K562 (cell line): ENCODE measurements at regions not wholly inside any gene's neighbourhood (a gene's known extent, or its start where the extent isn't known, plus 50 kb on each side); places are given as distances from the start of the nearest gene placed in this dataset.

Experiments
- ELF1 ChIP-seq: fragments of 200-800 bp; sonication (Bioruptor generic); IDR thresholded peaks from 2 replicates; pipeline ENCODE4 v1.6.1; 2016; ENCODE audit warnings: missing genetic modification characterization, missing compliant biosample characterization
- FOXJ2 ChIP-seq: fragments of 200-800 bp; sonication (Bioruptor generic); IDR thresholded peaks from 2 replicates; pipeline ENCODE4 v1.6.1; 2016; ENCODE audit warnings: missing genetic modification characterization, missing compliant biosample characterization
- MYNN ChIP-seq, 2 experiments: sonication (generic); formaldehyde crosslinking in 1 of 2; IDR thresholded peaks; 2 replicates each; pipeline versions ENCODE4 v1.5.0 to v1.6.1; 2016 to 2020; ENCODE audit warnings: antibody characterized with exemption in 1 of 2, missing genetic modification reagents in 1 of 2
- RAD51 ChIP-seq: fragments of 450-650 bp; IDR thresholded peaks from 2 replicates; pipeline ENCODE4 v1.7.1; 2016; ENCODE audit warnings: low read depth, mild to moderate bottlenecking, borderline replicate concordance
- RBM22 ChIP-seq: fragments of 200-400 bp; formaldehyde crosslinking; IDR thresholded peaks from 2 replicates; pipeline ENCODE4 v1.6.1; 2018; ENCODE audit warnings: low read length, low read depth; ENCODE audit not compliant: poor library complexity, severe bottlenecking
- RREB1 ChIP-seq: fragments of 250-450 bp; sonication (Bioruptor Pico); IDR thresholded peaks from 2 replicates; pipeline ENCODE4 v1.4.0; 2020
- SIN3B ChIP-seq: fragments of 450-650 bp; IDR thresholded peaks from 2 replicates; pipeline ENCODE4 v1.6.1; 2017; ENCODE audit warnings: low read depth, mild to moderate bottlenecking, moderate library complexity
- SRSF3 ChIP-seq: fragments of 200-400 bp; formaldehyde crosslinking; IDR thresholded peaks from 2 replicates; pipeline ENCODE4 v1.6.1; 2016; ENCODE audit warnings: mild to moderate bottlenecking, low read length, moderate library complexity; ENCODE audit not compliant: insufficient read depth
- TCF3 ChIP-seq: sonication (generic); formaldehyde crosslinking; IDR thresholded peaks from 2 replicates; pipeline ENCODE4 v1.4.0; 2020; ENCODE audit warnings: mild to moderate bottlenecking, missing genetic modification reagents
- TOE1 ChIP-seq, 2 experiments: fragments of 450-650 bp in 1 of 2; sonication (generic) in 1 of 2; formaldehyde crosslinking in 1 of 2; IDR thresholded peaks; 2 replicates each; pipeline versions ENCODE4 v1.7.1 to v1.8.0; 2016 to 2022; ENCODE audit warnings: borderline replicate concordance in 2 of 2, mild to moderate bottlenecking in 2 of 2, antibody characterized with exemption in 1 of 2, inconsistent platforms in 1 of 2, low read depth in 1 of 2, missing genetic modification reagents in 1 of 2, moderate library complexity in 1 of 2
- ZBTB7A ChIP-seq: IDR thresholded peaks from 2 replicates; pipeline ENCODE4 v1.6.1; 2011; ENCODE audit warnings: low read depth, mild to moderate bottlenecking, low read length, moderate library complexity, borderline replicate concordance; ENCODE audit not compliant: control insufficient read depth
- ZNF766 ChIP-seq: fragments of 200-800 bp; sonication (Bioruptor generic); conservative IDR thresholded peaks from 2 replicates; pipeline ENCODE4 v1.6.1; 2016; ENCODE audit warnings: missing genetic modification characterization, missing compliant biosample characterization
- TF ChIP-seq, protein P1 (sequence below): fragments of 450-650 bp; IDR thresholded peaks from 2 replicates; pipeline ENCODE4 v1.7.0; 2016; ENCODE audit warnings: borderline replicate concordance
- TF ChIP-seq, protein P2 (sequence below): sonication (generic); formaldehyde crosslinking; IDR thresholded peaks from 2 replicates; pipeline ENCODE4 v1.5.0; 2020; ENCODE audit warnings: missing genetic modification reagents
- TF ChIP-seq, protein P3 (sequence below): sonication (generic); formaldehyde crosslinking; IDR thresholded peaks from 2 replicates; pipeline ENCODE4 v1.8.1; 2023; ENCODE audit warnings: mild to moderate bottlenecking, missing genetic modification reagents

GRCh38 chr19:31220540-31220939 lies 128.7 kb downstream of the TSHZ3 start (continued):
- TF ChIP-seq RREB1 (no peak), ELF1 (0 out of 2 replicates have a peak, but pooled peaks have one; percentile 41), RAD51 (peak; percentile 76; the same call in 1 of the 2 replicates), TOE1 (IDR thresholded peaks at IDR 0.05; ENCODE audit: borderline replicate concordance) (peak; percentile 91), TOE1 (CRISPR knock-in tag; IDR thresholded peaks at IDR 0.05; ENCODE audit: borderline replicate concordance, low read depth) (no peak), FOXJ2 (tag) (no peak), ZNF766 (CRISPR knock-in tag) (no peak), MYNN (IDR thresholded peaks at IDR 0.05) (no peak), MYNN (CRISPR knock-in tag; IDR thresholded peaks at IDR 0.05) (no peak), TCF3 (CRISPR knock-in tag) (no peak), SRSF3 (no peak), RBM22 (no peak), SIN3B (no peak), ZBTB7A (no peak)
- TF ChIP-seq, protein P1, sequence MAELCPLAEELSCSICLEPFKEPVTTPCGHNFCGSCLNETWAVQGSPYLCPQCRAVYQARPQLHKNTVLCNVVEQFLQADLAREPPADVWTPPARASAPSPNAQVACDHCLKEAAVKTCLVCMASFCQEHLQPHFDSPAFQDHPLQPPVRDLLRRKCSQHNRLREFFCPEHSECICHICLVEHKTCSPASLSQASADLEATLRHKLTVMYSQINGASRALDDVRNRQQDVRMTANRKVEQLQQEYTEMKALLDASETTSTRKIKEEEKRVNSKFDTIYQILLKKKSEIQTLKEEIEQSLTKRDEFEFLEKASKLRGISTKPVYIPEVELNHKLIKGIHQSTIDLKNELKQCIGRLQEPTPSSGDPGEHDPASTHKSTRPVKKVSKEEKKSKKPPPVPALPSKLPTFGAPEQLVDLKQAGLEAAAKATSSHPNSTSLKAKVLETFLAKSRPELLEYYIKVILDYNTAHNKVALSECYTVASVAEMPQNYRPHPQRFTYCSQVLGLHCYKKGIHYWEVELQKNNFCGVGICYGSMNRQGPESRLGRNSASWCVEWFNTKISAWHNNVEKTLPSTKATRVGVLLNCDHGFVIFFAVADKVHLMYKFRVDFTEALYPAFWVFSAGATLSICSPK, result no peak
- TF ChIP-seq, protein P2, sequence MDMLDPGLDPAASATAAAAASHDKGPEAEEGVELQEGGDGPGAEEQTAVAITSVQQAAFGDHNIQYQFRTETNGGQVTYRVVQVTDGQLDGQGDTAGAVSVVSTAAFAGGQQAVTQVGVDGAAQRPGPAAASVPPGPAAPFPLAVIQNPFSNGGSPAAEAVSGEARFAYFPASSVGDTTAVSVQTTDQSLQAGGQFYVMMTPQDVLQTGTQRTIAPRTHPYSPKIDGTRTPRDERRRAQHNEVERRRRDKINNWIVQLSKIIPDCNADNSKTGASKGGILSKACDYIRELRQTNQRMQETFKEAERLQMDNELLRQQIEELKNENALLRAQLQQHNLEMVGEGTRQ, result peak; percentile 93
- TF ChIP-seq, protein P3, sequence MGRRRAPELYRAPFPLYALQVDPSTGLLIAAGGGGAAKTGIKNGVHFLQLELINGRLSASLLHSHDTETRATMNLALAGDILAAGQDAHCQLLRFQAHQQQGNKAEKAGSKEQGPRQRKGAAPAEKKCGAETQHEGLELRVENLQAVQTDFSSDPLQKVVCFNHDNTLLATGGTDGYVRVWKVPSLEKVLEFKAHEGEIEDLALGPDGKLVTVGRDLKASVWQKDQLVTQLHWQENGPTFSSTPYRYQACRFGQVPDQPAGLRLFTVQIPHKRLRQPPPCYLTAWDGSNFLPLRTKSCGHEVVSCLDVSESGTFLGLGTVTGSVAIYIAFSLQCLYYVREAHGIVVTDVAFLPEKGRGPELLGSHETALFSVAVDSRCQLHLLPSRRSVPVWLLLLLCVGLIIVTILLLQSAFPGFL (CRISPR knock-in tag), result no peak
